HG03135 (cell line): ENCODE measurements at regions not wholly inside any gene's neighbourhood (a gene's known extent, or its start where the extent isn't known, plus 50 kb on each side); places are given as distances from the start of the nearest gene placed in this dataset.

Source experiments
- ATAC-seq: cut with Tn5 transposase; IDR thresholded peaks from one replicate; pipeline ENCODE4 v1.9.1; 2021; ENCODE audit warnings: mild to moderate bottlenecking, moderate library complexity; ENCODE audit not compliant: unreplicated experiment

DNA sequence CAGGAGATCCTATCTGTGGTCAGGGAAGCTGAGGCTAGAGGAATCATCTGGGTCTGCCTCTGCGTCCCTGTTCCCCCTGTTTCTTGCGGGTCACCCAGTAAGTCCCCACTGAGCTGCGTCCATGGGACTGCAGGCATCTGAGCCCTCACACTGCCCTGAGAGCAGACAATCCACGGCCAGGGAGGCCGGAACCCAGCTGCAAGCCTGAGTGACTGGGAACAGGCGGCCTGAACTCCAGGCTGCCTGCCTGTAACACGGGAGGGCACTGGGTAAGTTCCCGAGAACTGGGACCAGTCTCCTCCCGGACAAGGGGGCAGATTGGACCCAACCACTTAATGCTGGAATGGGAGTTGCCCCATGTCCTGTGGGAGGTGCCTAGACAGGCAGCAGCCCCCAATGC is 727.4 kb downstream of the BRD1 start:
- ATAC-seq = no peak

DNA sequence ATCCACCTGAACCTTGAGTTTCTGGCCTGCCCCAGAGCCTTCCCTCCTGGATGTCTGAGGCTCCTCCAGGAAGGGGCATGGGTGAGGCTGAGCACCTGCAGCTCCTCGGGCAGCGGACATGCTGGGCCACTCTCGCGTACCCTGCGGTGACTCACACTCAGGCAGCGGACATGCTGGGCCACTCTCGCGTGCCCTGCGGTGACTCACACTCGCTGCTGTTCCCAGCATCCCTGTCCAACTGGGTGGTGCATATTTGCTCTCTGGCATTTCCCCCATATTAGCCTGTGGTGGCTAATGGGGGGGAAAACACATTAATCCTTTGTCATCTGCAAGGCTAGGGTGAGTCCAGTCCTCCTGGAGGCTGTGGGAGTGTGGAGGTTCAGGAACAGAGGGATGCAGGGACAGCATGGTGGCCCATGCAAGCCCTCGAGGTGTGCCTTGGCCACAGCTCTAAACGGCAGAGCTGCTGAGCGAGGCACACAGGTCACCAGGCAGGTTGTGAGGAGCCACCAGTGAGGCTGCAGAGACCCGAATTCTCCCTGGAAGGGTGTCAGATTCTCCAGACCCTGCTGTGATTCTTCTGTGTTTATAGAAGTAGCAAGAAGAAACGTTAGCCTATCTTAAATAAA is 728.1 kb downstream of the BRD1 start:
- no peak for ATAC-seq

DNA sequence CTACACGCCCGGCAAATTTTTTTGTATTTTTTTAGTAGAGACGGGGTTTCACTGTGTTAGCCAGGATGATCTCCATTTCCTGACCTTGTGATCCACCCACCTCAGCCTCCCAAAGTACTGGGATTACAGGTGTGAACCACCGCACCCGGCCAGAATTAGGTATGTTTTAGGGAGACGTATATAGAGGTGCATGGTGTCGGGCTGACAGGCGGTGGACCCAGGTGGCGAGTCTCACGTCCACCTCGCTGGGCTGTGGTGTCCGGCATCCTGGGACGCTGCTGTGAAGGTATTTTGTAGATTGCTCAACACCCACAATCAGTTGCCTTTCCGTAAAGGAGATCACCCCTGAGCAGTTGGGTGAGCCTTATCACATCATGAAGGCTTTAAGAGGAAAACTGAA is 728.6 kb downstream of the BRD1 start:
- ATAC-seq = no peak

DNA sequence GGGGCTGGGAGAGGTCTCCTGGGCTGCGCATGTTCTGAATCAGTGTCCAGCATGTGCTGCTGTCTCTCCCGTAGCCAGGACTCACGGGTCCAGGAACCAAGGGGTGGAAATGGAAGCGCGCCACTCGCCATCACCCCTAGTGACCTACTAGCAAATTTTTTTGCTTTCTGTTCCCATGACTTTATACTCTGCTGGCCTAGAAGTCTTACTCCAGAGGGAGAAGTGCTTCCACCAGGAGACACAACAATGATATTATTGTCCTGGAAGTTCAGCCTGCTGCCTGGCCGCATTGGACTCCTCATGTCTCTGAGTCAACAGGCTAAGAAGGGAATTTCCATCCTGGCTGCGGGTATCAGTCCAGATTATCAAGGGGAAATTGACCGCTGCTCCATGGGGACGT is 729.7 kb downstream of the BRD1 start:
- no peak for ATAC-seq

DNA sequence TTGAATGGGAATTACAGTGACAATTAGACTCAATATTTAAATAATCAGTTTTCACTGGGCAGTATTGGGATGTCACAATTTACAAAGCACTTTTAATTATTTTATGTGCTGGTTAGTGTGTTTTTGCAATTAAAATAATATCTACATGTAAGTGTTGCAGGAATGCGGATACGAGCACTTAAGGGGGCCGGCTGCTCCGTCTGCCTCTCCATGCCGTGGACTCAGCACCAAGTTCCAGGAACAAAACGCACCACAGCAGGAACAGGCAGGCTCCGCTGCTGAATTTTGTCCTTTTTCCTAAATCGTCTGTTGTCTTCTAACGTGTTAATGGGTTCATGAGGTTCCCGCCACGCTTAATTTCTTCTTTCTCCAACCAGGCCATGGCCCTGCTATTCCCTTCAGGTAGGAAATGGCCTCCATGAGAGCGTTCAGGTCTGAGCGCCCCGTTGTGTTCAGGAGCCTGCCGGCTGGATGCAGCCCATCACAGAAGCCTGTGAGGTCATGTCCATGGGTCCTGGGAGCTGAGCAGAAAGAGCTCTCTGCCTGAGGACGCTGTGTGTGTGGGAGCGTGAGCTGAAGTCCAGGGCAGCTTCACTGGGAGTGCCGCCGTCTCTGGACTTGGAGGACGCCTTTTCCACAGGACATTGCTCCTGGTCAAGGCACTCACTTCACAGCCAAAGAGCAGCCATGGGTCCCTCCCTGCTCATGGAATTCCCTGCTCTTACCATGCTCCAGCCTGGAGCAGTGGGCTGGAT is 730.3 kb downstream of the BRD1 start:
- no peak for ATAC-seq

DNA sequence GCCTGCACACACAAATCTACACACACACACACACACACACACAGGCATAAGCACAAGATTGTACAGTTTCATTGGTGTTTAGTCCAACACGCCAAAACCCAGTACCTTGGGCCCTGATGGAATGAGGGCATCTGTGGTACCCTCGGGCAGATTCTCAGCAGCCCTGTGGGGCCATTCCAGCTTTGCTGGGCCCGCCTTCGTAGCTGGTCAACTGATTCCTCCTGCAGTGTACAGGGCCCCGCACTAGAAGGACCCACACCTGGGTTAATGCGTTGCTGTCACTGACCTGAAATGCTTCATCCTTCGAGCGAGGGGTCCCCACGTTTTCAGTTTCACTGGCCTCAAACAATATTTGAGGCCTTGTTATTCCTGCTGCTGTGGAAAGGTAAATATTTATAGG is 731.2 kb downstream of the BRD1 start:
- ATAC-seq = no peak

DNA sequence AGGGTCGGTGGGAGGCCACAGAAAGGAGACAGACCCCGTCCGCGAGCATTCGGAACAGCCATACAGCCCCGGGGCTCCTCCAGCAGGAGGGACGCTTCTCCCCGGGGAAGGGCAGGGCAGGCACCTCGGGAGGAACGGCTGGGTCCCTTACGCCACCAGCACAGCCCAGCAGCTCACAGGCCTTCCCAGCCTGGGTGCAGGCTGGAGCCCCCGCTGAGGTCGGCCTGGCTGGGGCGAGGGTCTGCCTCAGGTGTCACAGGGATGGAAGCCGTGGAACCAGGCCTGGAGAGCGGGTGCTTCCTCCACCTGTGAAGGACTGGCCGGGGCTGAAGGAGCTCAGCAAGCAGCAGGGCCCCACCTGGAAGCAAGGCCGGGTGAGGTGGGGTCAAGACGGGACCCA is 732.3 kb downstream of the BRD1 start:
- no peak for ATAC-seq

DNA sequence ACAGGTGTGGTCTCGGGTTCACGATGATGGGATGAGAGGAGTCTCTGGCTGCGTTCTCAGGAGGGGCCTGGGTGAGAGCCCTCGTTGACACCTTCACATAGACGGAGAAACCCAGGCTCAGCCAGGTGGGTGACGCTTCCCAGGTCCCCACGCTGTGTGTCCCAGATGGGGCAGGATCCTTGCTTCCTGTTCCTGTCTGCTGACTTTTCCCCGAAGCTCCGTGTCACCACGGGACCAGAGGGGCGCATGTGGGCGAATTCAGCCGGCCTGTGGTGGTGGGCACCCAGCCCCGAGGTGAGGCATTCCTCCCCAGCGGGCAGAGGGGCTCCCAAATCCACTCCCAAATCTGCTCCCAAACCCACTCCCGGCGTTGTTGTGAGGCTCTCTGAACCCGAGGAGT is 732.8 kb downstream of the BRD1 start:
- ATAC-seq = no peak

DNA sequence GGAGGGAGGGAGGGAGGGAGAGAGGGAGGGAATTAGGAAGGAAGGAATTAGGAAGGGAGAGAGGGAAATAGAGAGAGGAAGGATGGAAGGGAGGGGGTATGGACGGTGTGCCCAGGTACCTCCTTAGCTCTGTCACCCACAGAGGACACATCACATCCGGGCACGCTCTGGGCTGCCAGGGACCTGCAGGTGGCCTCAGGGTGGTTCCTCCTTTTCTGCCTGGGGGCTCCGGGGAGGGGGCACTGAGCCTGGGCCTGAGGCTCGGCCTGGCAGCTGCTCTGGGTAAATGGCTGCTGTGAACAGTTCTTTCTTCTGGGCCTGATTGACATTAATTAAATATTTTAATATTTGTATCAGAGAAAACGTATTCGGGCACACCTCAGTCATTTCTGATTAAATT is 733.5 kb downstream of the BRD1 start:
- ATAC-seq = no peak

DNA sequence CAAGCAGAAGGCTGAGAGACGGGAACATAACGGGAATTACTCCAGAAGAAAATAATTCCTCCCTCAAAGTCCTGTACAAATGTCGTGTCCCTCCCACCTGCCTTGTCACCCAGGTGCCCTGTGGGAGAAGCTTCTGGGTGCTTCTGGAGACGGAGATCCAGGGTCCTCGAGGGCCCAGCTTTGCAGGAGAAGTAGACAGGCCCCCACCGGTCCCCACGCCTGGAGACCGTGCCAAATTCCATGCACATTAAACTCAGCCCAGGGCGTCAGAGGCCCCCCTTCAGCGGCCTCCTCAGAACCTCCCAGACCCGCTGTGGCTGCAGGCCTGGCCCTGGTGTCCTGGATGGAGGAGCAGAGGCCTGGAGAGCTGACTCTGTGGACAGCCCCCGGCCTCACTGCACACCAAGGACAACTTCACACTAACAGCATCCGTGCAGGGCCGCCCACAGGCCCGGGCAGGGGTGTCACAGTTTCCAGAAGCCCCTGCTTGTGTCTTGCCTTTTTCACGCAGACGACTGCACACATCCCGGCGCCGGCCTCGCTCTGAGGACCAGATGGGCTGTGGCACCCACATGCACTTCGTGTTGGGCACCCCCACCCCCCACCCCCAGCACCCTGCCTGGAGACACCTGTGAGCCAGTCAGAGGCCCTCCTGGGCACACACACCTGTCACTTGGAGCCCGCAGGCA is 734.3 kb downstream of the BRD1 start:
- no peak for ATAC-seq

DNA sequence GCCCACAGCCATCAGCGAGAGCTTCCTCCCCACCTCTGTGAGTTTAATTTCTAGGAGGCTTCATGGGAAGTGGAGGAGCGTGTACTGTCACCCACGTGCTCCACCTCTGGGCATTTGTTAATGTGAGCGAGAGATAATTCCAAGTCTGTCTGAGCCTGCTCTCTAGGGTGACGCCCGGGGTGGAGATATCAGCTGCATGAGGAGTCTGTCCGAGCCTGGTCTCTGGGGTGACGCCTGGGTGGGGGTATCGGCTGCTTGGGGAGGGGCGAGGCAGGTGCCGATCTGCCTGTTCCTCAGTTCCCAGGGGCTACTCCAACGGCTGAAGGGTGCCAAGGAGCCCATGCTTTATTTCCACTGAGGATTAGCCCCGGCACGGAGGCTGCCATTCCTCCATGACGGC is 735.0 kb downstream of the BRD1 start:
- ATAC-seq = no peak

DNA sequence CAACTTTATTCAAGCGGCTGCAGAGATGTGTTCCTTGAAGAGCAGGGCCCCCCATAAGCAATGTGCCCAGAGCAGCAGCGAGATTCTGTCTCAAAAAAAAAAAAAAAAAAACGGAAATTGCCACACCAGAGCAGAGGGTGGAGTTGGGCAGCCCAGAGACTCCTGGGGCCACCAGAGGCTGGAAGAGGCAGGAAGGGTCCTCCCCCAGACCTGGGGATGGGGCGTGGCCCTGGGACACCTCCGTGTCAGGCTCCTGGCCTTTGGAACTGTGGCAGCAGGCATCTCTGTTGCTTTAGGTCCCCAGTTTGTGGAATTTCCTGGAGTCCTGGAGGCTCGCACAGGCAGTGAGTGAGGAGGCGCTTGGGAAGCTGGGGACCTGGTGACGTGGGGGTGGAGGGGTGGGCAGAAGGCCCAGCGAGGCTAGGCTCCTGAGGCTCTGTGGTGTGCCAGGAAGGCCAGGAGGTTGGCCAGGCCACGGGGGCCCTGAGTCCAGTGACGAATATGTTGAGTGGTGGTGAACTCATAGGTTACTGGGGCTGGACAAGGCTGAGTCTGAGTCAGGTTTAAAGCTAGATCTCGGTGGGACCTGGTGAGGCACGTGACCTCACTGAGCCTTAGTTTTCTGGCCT is 735.6 kb downstream of the BRD1 start:
- ATAC-seq = no peak

DNA sequence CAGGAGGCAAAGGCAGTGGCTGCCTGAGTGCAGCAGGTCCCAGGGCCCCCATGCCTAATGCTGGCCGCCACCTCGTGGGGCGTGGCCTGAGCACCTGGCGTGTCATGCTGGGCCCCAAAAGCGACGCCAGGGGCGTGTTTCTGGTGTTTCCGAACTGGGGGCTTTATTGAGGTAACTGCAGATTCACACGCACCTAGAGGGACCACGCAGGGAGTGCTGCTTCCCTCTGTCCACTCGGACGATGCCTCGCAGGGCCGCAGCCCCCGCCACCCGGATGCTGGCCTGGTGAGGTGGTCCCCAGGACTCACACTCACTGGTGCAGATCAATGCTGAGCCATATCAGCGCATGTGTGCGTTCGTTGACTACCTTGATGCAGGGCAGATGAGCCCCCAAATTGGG is 736.2 kb downstream of the BRD1 start:
- no peak for ATAC-seq

DNA sequence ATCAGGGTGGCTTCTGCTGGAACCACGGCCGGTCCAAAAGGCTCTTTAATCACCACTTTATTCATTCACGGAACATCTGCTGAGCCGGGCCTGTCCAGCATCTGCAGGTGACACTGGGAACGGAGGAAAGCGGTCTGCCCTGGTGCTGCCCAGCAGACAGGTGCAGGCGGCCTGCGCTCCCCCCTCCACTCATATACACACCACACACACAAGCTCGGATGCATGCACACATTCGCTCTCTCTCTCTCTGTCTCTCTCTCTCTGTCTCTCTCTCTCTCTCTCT is 736.9 kb downstream of the BRD1 start:
- no peak for ATAC-seq

DNA sequence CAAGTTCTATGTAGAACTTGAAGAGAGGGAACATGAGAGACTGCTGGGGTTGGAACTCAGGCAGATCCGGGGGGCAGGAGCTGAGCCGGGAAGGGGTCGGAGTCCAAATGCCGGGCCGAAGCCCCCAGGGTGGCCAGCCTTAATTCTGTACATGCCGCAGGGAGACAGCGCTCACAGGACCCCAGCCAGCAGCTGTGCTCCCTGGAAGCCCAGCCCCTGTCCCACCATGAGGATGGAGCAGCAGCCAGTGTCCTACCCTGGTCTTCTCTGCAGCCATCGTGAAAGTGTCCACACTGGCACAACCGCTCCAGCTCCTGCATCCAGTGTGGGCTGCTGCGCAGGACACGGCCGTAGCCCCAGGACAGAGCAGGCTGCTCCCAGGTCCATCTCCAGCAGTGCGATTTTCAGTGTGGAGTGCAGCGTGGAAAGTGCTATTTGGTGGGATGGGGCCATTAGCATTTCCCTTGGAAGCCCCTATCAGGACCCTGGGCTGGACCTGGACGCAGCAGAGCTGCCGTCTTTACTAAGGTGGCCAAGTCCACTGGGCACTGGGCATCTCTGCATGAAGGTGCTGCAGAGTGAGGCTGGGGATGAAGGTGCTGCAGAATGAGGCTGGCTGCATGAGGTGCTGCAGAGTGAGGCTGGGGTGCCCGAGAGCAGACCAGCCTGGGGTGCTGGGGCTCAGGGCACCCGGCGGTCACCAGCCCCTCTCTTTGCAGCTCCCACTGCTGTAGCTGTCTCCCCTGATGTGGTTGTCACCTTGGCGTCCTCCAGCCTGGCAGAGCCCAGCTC is 737.4 kb downstream of the BRD1 start:
- ATAC-seq = no peak

DNA sequence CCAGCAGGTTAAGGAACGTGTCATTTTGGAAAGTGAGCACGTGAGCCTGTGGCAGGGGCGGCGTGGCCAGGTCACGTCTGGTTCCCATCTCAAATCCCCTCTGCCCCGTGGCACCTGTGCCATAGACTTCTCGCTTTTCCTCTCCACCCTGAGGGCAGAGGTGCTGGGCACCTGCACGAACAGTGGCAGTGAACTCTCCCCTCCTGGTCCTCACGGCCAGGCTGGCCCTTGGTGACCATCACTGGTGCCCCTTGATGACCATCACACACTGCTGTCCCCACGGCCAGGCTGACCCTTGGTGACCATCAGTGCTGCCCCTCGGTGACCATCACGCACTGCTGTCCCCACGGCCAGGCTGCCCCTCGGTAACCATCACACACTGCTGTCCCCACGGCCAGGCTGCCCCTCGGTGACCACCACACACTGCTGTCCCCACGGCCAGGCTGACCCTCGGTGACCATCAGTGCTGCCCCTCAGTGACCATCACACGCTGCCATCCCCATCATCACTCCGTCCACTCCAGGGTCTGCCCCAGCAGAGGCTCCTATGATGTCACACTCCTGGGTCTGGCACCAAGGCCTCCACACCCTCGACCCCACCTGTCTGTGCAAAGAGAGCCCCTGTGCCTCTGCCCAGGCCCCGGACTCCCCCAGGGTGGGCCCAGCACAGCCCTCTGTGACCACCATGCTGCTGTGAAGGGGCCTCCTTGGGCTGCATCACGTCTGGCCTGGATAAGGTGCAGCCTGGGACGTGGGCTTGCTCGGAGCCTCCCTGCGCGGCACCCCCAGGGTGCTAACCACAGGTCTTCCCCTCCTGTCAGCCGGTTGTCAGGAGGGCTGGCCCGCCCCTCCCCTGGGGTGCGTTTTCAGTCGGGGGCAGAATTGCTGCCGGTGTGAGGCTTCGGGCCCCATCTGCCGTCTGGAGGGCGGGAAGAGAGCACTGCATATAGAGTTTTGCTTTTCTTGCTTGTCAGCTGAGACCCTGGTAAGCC is 738.6 kb downstream of the BRD1 start:
- no peak for ATAC-seq

DNA sequence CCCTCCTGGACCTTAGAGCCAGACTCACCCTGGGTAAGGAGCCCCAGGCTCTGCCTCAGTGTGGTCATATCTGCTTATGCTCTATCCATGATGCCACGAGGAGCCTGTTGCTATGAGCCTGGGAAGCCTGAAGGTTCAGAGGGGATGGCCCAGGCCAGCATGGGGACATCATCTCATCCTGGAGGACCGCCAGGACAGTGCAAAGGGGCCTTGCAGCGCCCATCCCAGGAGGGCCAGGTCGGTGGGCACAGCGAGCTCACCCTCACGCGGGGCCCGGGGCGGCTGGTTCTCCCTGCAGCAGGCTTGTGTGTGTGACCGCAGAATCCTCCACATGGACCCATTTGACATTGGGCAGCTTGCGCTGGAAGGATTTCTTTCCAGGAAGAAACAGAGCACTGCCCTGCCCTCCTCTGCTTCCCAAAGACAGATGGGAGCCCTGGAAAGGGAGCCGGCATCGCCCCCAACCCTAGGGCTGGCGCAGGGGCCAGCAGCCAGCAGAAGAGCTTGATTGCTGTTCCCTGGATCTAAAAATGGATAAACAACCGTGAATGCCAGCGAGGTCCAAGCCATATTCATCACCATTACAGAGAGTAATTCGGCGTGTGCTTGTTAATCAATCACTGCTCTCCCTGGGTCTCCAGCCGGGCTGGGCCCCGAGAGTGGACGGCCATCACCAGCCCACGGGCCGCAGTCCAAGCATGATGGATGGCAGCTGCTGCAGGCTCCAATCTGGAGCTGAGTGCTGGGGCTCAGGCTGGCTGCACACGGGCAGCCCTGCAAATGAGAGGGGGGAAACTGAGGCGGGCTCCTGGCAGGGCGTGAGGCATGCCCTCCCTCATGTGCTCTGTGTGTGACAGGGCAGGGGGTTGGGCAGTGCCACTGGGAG is 739.7 kb downstream of the BRD1 start:
- no peak for ATAC-seq

DNA sequence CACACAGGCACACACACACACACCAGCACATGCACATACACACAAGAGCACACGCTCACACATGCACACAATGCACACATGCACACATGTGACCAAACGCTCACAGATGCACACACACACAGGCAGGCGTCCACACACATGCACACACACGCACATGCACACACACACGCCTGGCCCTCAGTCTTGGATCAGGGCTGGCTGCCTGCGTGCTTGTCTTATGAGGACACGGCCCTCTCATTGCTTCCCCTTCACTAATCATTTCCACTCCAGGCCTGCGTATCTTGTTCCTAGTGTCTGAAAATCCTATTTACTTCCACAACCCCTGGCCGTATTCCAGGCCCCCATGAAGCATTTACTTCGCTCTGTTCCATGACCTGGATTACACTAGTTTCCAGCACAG is 740.5 kb downstream of the BRD1 start:
- ATAC-seq = no peak

DNA sequence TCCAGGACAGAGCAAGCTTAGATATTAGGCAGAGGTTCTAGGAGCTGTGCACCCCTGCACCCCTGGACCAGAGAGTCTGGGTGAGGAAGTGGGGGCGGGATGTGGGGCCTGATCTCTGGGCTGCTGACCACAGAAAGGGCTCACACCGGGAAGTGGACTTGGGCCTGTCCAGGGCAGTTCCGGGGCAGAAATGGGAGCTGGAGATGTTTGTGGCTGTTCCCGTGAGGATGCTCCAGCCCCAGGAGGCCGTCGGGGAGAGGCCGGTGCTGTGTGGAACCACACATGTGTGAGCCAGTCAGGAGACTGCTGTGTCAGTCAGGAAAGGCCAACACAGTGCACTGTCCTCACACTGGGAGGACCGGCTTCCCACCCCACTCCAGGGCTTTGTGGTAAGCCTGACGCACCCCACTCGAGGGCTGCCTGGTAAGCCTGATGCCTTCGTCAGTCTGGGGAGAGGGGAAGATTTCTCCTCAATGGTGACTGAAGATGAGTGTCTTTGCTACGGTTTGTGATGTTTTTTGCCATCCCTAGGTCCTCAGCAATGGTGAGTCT is 741.0 kb downstream of the BRD1 start:
- no peak for ATAC-seq
